Neural progenitor cell (in vitro differentiated cells): ENCODE measurements at regions not wholly inside any gene's neighbourhood (a gene's known extent, or its start where the extent isn't known, plus 50 kb on each side); places are given as distances from the start of the nearest gene placed in this dataset.
A peak's percentile ranks its signal among the peaks of the same experiment; 100 is the strongest.

Experiments used
- DNase-seq: peaks from one replicate; pipeline ENCODE4 v3.0.0-alpha.2; 2016; ENCODE audit warnings: low spot score
- H2AFZ ChIP-seq: fragments of 200-600 bp; sonication (generic); replicated peaks from 2 replicates; pipeline ENCODE4 v1.6.1; 2016; ENCODE audit warnings: antibody characterized with exemption
- H3F3A ChIP-seq: fragments of 200-600 bp; sonication (generic); 2 replicates; pipeline ENCODE4 v1.6.1; 2016; ENCODE audit warnings: antibody characterized with exemption, low read depth
- H3K27ac ChIP-seq: fragments of 200-600 bp; sonication (generic); 2 replicates; pipeline ENCODE4 v1.5.1; 2016; ENCODE audit warnings: mild to moderate bottlenecking
- H3K27me3 ChIP-seq: fragments of 200-600 bp; sonication (generic); 2 replicates; pipeline ENCODE4 v1.6.1; 2016; ENCODE audit warnings: mild to moderate bottlenecking, moderate library complexity
- H3K36me3 ChIP-seq: fragments of 200-600 bp; sonication (generic); 2 replicates; pipeline ENCODE4 v1.5.1; 2016
- H3K4me1 ChIP-seq: fragments of 200-600 bp; sonication (generic); 2 replicates; pipeline ENCODE4 v1.6.1; 2016; ENCODE audit warnings: mixed run types
- H3K4me2 ChIP-seq: fragments of 200-600 bp; sonication (generic); 2 replicates; pipeline ENCODE4 v1.6.1; 2016
- H3K4me3 ChIP-seq: fragments of 200-600 bp; sonication (generic); 2 replicates; pipeline ENCODE4 v1.5.1; 2016
- H3K79me2 ChIP-seq: fragments of 200-600 bp; sonication (generic); 2 replicates; pipeline ENCODE4 v1.6.1; 2016; ENCODE audit warnings: low read depth
- H3K9ac ChIP-seq: fragments of 200-600 bp; sonication (generic); 2 replicates; pipeline ENCODE4 v1.6.1; 2016
- H3K9me3 ChIP-seq: fragments of 200-600 bp; sonication (generic); 2 replicates; pipeline ENCODE4 v1.5.1; 2016; ENCODE audit warnings: low read depth
- H4K20me1 ChIP-seq: fragments of 200-600 bp; sonication (generic); 2 replicates; pipeline ENCODE4 v1.6.1; 2016; ENCODE audit warnings: low read depth
- H3K27ac Mint-ChIP-seq: 3 replicates; pipeline ENCODE4 v1.8.0; 2021; ENCODE audit warnings: mixed read lengths
- H3K27me3 Mint-ChIP-seq: 2 replicates; pipeline ENCODE4 v1.8.0; 2022; ENCODE audit warnings: low read depth, mild to moderate bottlenecking, inconsistent platforms, moderate library complexity, mixed read lengths; ENCODE audit not compliant: insufficient read depth
- H3K36me3 Mint-ChIP-seq: 3 replicates; pipeline ENCODE4 v1.8.0; 2021; ENCODE audit warnings: mixed read lengths
- H3K4me1 Mint-ChIP-seq: 3 replicates; pipeline ENCODE4 v1.8.0; 2021; ENCODE audit warnings: mixed read lengths
- H3K4me3 Mint-ChIP-seq: 3 replicates; pipeline ENCODE4 v1.8.0; 2021; ENCODE audit warnings: mild to moderate bottlenecking, moderate library complexity, mixed read lengths
- H3K9me3 Mint-ChIP-seq: 3 replicates; pipeline ENCODE4 v1.8.0; 2020; ENCODE audit warnings: mixed read lengths
- CTCF ChIP-seq: fragments of 200-600 bp; sonication (generic); IDR thresholded peaks from 2 replicates; pipeline ENCODE4 v1.5.1; 2017; ENCODE audit warnings: antibody characterized with exemption, mild to moderate bottlenecking
- EZH2 ChIP-seq: fragments of 200-600 bp; sonication (generic); IDR thresholded peaks from 2 replicates; pipeline ENCODE4 v1.6.1; 2017; ENCODE audit warnings: antibody characterized with exemption, mild to moderate bottlenecking, moderate library complexity
- EZH2phosphoT487 ChIP-seq: fragments of 200-600 bp; sonication (generic); IDR thresholded peaks from 2 replicates; pipeline ENCODE4 v1.6.1; 2017; ENCODE audit warnings: antibody characterized with exemption

- peaks cover 3% of the 10 kb centered on the region for H3K27me3 Mint-ChIP-seq
- Histone ChIP-seq H3K27me3 (no peaks in the 10 kb centered on the region), H3K79me2 (no peaks in the 10 kb centered on the region), H3K4me1 (peaks cover 17% of the 10 kb centered on the region), H3K4me3 (no peak overlapping the region), H4K20me1 (no peaks in the 10 kb centered on the region), H2AFZ (no peak overlapping the region), H3K36me3 (no peaks in the 10 kb centered on the region), H3K9me3 (no peaks in the 10 kb centered on the region), H3F3A (no peaks in the 10 kb centered on the region), H3K27ac (no peak overlapping the region), H3K9ac (no peak overlapping the region), H3K4me2 (no peak overlapping the region)
- no peak for TF ChIP-seq EZH2
- TF ChIP-seq EZH2phosphoT487, result no peak
- TF ChIP-seq CTCF, result no peak
- DNase-seq, result no peak
- no peaks in the 10 kb centered on the region for H3K9me3 Mint-ChIP-seq
- no peak overlapping the region for H3K4me3 Mint-ChIP-seq
- peaks cover 28% of the 10 kb centered on the region for H3K4me1 Mint-ChIP-seq
- no peaks in the 10 kb centered on the region for H3K36me3 Mint-ChIP-seq
- H3K27ac Mint-ChIP-seq, result no peak overlapping the region
Observed at GRCh38 chr5:93158841-93159240, 422.2 kb downstream of the NR2F1-AS1 start.

- no peaks in the 10 kb centered on the region for H3K79me2 ChIP-seq
- H3K9me3 Mint-ChIP-seq, result no peaks in the 10 kb centered on the region
Observed at GRCh38 chr5:93156566-93156965, 424.5 kb downstream of the NR2F1-AS1 start.

GRCh38 chr5:93154535-93154934 lies 426.5 kb downstream of the NR2F1-AS1 start:
- Histone ChIP-seq H3K79me2 (no peaks in the 10 kb centered on the region), H3K27me3 (no peaks in the 10 kb centered on the region), H3K9ac (no peak overlapping the region), H3K4me3 (no peak overlapping the region), H3F3A (no peaks in the 10 kb centered on the region), H3K4me1 (peaks cover 16% of the 10 kb centered on the region), H3K36me3 (no peaks in the 10 kb centered on the region), H2AFZ (no peak overlapping the region), H3K4me2 (no peak overlapping the region), H3K9me3 (no peaks in the 10 kb centered on the region), H4K20me1 (no peaks in the 10 kb centered on the region), H3K27ac (no peak overlapping the region)
- no peak for DNase-seq
- Mint-ChIP-seq H3K27ac (no peak overlapping the region), H3K4me3 (no peak overlapping the region), H3K27me3 (no peaks in the 10 kb centered on the region), H3K9me3 (no peaks in the 10 kb centered on the region), H3K4me1 (peaks cover 27% of the 10 kb centered on the region), H3K36me3 (no peaks in the 10 kb centered on the region)
- TF ChIP-seq EZH2 (no peak), EZH2phosphoT487 (no peak)

More at GRCh38 chr5:93156566-93156965, 424.5 kb downstream of the NR2F1-AS1 start:
- no peaks in the 10 kb centered on the region for H3F3A ChIP-seq
- Mint-ChIP-seq H3K27ac (no peak overlapping the region), H3K4me1 (peaks cover 28% of the 10 kb centered on the region), H3K36me3 (no peaks in the 10 kb centered on the region), H3K27me3 (peaks cover 3% of the 10 kb centered on the region), H3K4me3 (no peak overlapping the region)
- H3K36me3 ChIP-seq, result no peaks in the 10 kb centered on the region
- no peak for DNase-seq
- H3K9me3 ChIP-seq, result no peaks in the 10 kb centered on the region
- H3K4me2 ChIP-seq, result no peak overlapping the region
- no peaks in the 10 kb centered on the region for H4K20me1 ChIP-seq
- TF ChIP-seq EZH2phosphoT487 (no peak), CTCF (no peak), EZH2 (no peak)
- no peaks in the 10 kb centered on the region for H3K27me3 ChIP-seq
- no peak overlapping the region for H3K9ac ChIP-seq
- H2AFZ ChIP-seq, result no peak overlapping the region
- H3K4me1 ChIP-seq, result peaks cover 17% of the 10 kb centered on the region
- H3K27ac ChIP-seq, result no peak overlapping the region
- H3K4me3 ChIP-seq, result no peak overlapping the region

- H3K9me3 Mint-ChIP-seq, result no peaks in the 10 kb centered on the region
- TF ChIP-seq EZH2phosphoT487 (no peak), EZH2 (no peak), CTCF (no peak)
- H3K36me3 ChIP-seq, result no peaks in the 10 kb centered on the region
- H3K27ac Mint-ChIP-seq, result no peak overlapping the region
- H3K4me3 Mint-ChIP-seq, result no peak overlapping the region
- no peaks in the 10 kb centered on the region for H3K79me2 ChIP-seq
- peaks cover 27% of the 10 kb centered on the region for H3K4me1 Mint-ChIP-seq
- H3F3A ChIP-seq, result no peaks in the 10 kb centered on the region
- no peaks in the 10 kb centered on the region for H3K27me3 ChIP-seq
- no peaks in the 10 kb centered on the region for H3K27me3 Mint-ChIP-seq
- peak; percentile 6 for DNase-seq
- H2AFZ ChIP-seq, result no peak overlapping the region
- H4K20me1 ChIP-seq, result no peaks in the 10 kb centered on the region
- no peak overlapping the region for H3K4me3 ChIP-seq
- H3K9ac ChIP-seq, result no peak overlapping the region
- no peak overlapping the region for H3K27ac ChIP-seq
- no peak overlapping the region for H3K4me2 ChIP-seq
- peaks cover 16% of the 10 kb centered on the region for H3K4me1 ChIP-seq
- H3K36me3 Mint-ChIP-seq, result no peaks in the 10 kb centered on the region
- no peaks in the 10 kb centered on the region for H3K9me3 ChIP-seq
Observed at GRCh38 chr5:93153461-93153860, 427.6 kb downstream of the NR2F1-AS1 start.
